Pancreas (tissue), 10 donors: ENCODE measurements at regions not wholly inside any gene's neighbourhood (a gene's known extent, or its start where the extent isn't known, plus 50 kb on each side); places are given as distances from the start of the nearest gene placed in this dataset.
"Not testable (repeated sequence)": the region's sequence is repeated elsewhere in the genome, so short reads cannot be mapped to it uniquely, and the experiment has no call there.

ENCODE experiments used
- ATAC-seq, 4 donors: fragments of 200-7000 bp; cut with Tn5 transposase; one replicate each; pipeline versions ENCODE4 v1.8.0 to v1.9.1; 2020; ENCODE audit warnings: mild to moderate bottlenecking in 4 of 4, moderate library complexity in 4 of 4
- DNase-seq, 6 donors: peaks; one replicate each; pipeline ENCODE4 v3.0.0-alpha.2; 2020
- FAIRE-seq: peaks from 2 replicates; lab custom pipeline; 2012; peaks lifted over from hg19 to GRCh38; lab: Jason Lieb, UNC
- H3K27ac ChIP-seq, 4 donors: fragments of 200-600 bp; sonication (generic); 1 replicate in 3 of 4; 2 replicates in 1 of 4; pipeline versions ENCODE4 v1.5.0 to v1.8.0; 2020
- H3K27me3 ChIP-seq, 4 donors: fragments of 200-600 bp; one replicate each; pipeline ENCODE4 v1.8.0; 2021
- H3K36me3 ChIP-seq, 3 donors: fragments of 200-600 bp; sonication (generic) in 1 of 3; one replicate each; pipeline versions ENCODE4 v1.5.0 to v1.8.0; 2020 to 2021
- H3K4me1 ChIP-seq, 3 donors: fragments of 200-600 bp; one replicate each; pipeline ENCODE4 v1.8.0; 2021
- H3K4me3 ChIP-seq, 4 donors: fragments of 200-600 bp; sonication (generic) in 2 of 4; one replicate each; pipeline versions ENCODE4 v1.5.0 to v1.8.0; 2020 to 2021
- H3K9me3 ChIP-seq, 4 donors: fragments of 200-600 bp; one replicate each; pipeline ENCODE4 v1.8.0; 2021
- CTCF ChIP-seq, 4 donors: fragments of 200-600 bp; sonication (generic) in 3 of 4; IDR thresholded peaks; one replicate each; pipeline versions ENCODE4 v1.5.0 to v1.8.0; 2021; ENCODE audit warnings: antibody characterized with exemption in 4 of 4
- WGBS, 2 donors: extraction: QIAGEN DNeasy Blood & Tissue Kit; methylation state at CpG; one replicate each; pipeline ENCODE4 v1.1.7; 2013; 5-methylcytosine and 5-hydroxymethylcytosine counted together
- intact Hi-C, 3 donors: fragments of 100-400 bp; cut with DNase I; formaldehyde crosslinking; loops; one replicate each; pipeline versions ENCODE4 v1.11.1 to v1.14.2; 2022
- donor health status: healthy with polysubstance abuse.
- donor health status: DM: no; HTN: no; CAD: no; lungs with moderate emphysema.
- donor health status: DM: no; HTN: no; CAD: no.
- donor health status: control.
- donor health status: control.
- donor health status: Bipolar disorder and iron deficiency.
- donor health status: DM: yes; HTN: yes; CAD: no.
- donor health status: DM: no; HTN: no; CAD: no.
- donor health status: DM: no; HTN: no; CAD: no.
- donor health status: DM: yes; HTN: yes; CAD: no.

DNA sequence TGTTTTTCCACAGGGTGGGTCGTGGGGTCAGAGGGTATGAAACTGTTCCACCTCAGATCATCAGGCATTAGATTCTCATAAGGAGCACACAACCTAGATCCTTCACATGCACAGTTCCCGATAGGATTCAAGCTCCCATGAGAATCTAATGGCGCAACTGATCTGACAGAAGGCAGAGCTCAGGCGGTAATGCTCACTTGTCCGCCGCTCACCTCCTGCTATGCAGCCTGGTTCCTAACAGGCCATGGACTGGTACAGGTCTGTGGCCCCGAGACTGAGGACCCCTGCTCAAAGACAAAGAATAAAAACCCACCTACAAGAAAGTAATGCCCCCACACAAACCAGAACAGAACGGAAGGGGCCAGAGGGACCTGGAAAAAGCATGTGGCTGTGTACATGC is 76.1 kb upstream of the SNX9 start:
- 91 to 96% methylated on average over 8 of the region's 8 CpGs for WGBS, 2 donors
- H3K36me3 ChIP-seq, result no peaks in the 10 kb centered on the region
- no peak for ATAC-seq

DNA sequence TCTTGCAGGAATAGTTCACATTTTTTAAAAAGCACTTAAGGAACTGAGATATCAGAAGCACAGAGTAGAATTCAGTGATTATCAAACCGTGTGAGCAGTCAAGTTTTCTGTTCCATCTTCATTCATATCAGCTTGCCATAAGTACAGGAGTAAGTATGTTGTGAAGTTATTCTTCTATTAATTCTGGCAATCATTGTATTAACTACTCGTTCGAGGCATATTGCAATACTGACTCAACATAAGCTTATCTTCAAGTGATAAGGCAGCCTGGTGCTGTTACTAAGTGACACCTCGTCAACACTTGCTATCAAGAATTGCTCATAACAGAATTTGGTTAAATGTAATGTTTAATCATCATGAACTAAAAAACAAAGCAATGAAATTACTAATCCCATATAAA is 75.7 kb upstream of the SNX9 start:
- FAIRE-seq, result peak; percentile 77

More for the DNA sequence above, 76.1 kb upstream of the SNX9 start:
- no peak overlapping the region for H3K27ac ChIP-seq
- H3K4me3 ChIP-seq, result no peak overlapping the region
- H3K9me3 ChIP-seq, result no peaks in the 10 kb centered on the region
- intact Hi-C loops, result no loop called here
- FAIRE-seq (no peak), DNase-seq (no peak)
- H3K27me3 ChIP-seq, result no peaks in the 10 kb centered on the region
- no peak for TF ChIP-seq CTCF (IDR thresholded peaks at IDR 0.05)
- H3K4me1 ChIP-seq, result peaks cover 0 to 8% (median 5%) of the 10 kb centered on the region in 3 donors

DNA sequence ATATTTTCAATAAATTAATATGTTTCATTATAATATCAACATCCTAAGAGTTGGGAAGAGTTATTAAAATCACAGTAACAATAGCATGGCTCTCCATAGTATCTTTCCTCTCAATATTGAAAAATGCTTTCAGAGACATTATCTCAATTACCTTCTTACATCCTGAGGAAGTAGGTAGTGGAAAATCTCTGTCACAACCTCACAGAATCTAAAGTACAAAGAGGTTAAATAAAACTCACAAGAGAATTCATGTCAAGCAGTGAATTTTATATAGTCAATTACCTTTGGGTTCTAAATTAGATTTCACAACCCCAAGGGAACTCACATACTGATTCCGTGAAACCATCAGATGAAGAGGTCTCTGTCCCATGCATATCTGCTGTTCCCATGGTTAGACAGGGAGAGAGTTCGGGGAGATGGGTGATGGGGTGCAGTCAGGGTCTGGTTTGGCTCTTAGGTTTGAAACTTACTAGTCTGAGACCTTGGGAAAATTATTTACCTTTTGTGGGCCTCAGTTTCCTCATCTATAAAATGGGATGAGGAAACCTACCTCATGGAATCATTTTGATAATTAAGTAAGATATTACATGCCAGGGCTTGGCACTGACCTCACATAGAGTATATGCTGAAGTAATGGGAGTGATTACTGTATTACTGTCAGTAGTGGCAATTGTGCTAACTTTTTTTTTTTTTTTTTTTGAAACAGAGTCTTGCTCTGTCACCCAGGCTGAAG is 74.0 kb upstream of the SNX9 start:
- no peak for TF ChIP-seq CTCF (IDR thresholded peaks at IDR 0.05)
- no peak overlapping the region for H3K4me3 ChIP-seq
- no peak for FAIRE-seq
- no peak overlapping the region for H3K27ac ChIP-seq
- 93 to 99% methylated on average over 2 of the region's 2 CpGs for WGBS, 2 donors
- no peaks in the 10 kb centered on the region for H3K36me3 ChIP-seq
- H3K27me3 ChIP-seq, result no peaks in the 10 kb centered on the region
- intact Hi-C loops, result no loop called here
- no peak for DNase-seq
- no peaks in the 10 kb centered on the region for H3K9me3 ChIP-seq
- no peak for ATAC-seq
- H3K4me1 ChIP-seq, result peaks cover 0 to 8% (median 5%) of the 10 kb centered on the region in 3 donors

More for the DNA sequence above, 75.7 kb upstream of the SNX9 start:
- Histone ChIP-seq H3K9me3 (no peaks in the 10 kb centered on the region), H3K27me3 (no peaks in the 10 kb centered on the region), H3K36me3 (no peaks in the 10 kb centered on the region), H3K4me3 (no peak overlapping the region), H3K4me1 (peaks cover 0 to 8% (median 5%) of the 10 kb centered on the region in 3 donors), H3K27ac (no peak overlapping the region)
- 14 to 15% methylated on average over 4 of the region's 4 CpGs for WGBS, 2 donors
- TF ChIP-seq CTCF (IDR thresholded peaks at IDR 0.05), result no peak
- DNase-seq, result no peak
- intact Hi-C loops, result no loop called here
- ATAC-seq, result peak; percentile 80 to 91 (median 84)

DNA sequence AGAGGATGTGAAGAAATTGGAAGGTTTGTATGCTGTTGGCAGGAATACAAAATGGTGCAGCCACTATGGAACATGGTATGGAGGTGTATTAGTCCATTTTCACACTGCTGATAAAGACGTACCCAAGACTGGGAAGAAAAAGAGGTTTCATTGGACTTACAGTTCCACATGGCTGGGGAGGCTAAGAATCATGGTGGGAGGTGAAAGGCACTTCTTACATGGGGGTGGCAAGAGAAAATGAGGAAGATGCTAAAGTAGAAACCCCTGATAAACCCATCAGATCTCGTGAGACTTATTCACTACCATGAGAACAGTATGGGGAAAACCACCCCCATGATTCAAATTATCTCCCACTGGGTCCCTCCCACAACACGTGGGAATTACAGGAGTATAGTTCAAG is 72.1 kb upstream of the SNX9 start:
- not testable (repeated sequence) for H3K9me3 ChIP-seq, H3K4me1 ChIP-seq, FAIRE-seq, DNase-seq, H3K27ac ChIP-seq, ATAC-seq, H3K27me3 ChIP-seq, H3K36me3 ChIP-seq, H3K4me3 ChIP-seq
- intact Hi-C loops, result loop anchor here in 1 of 3 donors (10.0 kb wide), 1 partner anchor 314 kb away; no protein-coding TSS in a partner anchor
- WGBS, 2 donors, result 79 to 84% methylated on average over 3 of the region's 3 CpGs

DNA sequence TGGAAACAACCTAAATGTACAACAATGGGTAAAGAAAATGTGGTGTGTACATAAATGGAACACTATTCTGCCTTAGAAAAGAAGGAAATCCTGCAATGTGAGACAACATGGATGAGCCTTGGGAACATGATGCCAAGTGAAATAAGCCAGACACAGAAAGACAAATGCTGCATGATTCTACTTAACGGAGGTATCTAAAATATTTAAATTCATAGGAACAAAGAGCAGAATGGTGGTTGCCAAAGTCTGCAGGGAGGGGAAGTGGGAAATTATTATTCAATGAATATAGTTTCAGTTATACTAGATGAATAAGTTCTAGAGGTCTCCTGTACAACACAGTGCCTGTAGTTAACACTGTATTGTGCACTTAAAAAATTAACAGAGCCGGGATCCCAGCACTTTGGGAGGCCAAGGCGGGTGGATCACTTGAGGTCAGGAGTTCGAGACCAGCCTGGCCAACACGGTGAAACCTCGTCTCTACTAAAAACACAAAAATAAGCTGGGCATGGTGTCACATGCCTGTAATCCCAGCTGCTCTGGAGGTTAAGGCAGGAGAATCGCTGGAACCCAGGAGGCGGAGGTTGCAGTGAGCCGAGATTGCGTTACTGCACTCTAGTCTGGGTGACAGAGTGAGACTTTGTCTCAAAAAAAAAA is 71.4 kb upstream of the SNX9 start:
- ATAC-seq, result no peak
- FAIRE-seq, result no peak
- intact Hi-C loops, result loop anchor here in 1 of 3 donors (10.0 kb wide), 1 partner anchor 313 kb away; no protein-coding TSS in a partner anchor

DNA sequence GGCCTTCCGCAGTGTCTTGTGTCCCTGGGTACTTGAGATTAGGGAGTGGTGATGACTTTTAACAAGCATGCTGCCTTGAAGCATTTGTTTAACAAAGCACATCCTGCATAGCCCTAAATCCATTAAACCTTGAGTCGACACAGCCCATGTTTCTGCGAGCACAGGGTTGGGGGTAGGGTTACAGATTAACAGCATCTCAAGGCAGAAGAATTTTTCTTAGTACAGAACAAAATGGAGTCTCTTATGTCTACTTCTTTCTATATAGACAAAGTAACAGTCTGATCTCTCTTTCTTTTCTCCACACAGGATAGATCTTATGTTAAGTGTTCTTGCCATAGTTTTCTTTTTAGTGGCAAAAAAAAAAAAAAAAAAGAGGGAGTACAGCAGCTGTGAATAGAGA is 70.2 kb upstream of the SNX9 start:
- WGBS, 2 donors, result 75 to 79% methylated on average over 3 of the region's 3 CpGs
- not testable (repeated sequence) for H3K4me3 ChIP-seq, H3K27me3 ChIP-seq, H3K27ac ChIP-seq, DNase-seq, H3K9me3 ChIP-seq, ATAC-seq, FAIRE-seq, H3K4me1 ChIP-seq, H3K36me3 ChIP-seq
- intact Hi-C loops, result loop anchor here in 1 of 3 donors (10.0 kb wide), 1 partner anchor 312 kb away; no protein-coding TSS in a partner anchor

More for the DNA sequence above, 71.4 kb upstream of the SNX9 start:
- TF ChIP-seq CTCF (IDR thresholded peaks at IDR 0.05), result no peak
- Histone ChIP-seq H3K4me1 (peaks cover 0 to 8% (median 5%) of the 10 kb centered on the region in 3 donors), H3K27ac (no peak overlapping the region), H3K4me3 (no peak overlapping the region), H3K36me3 (no peaks in the 10 kb centered on the region), H3K27me3 (no peaks in the 10 kb centered on the region), H3K9me3 (no peaks in the 10 kb centered on the region)
- no peak for DNase-seq
- WGBS, 2 donors, result 88 to 98% methylated on average over 10 of the region's 10 CpGs
